Keratinocyte (primary cell): ENCODE measurements at regions not wholly inside any gene's neighbourhood (a gene's known extent, or its start where the extent isn't known, plus 50 kb on each side); places are given as distances from the start of the nearest gene placed in this dataset.

ENCODE experiments used
- CTCF ChIP-seq, 3 experiments: IDR thresholded peaks in 1 of 3; conservative IDR thresholded peaks in 1 of 3; optimal IDR thresholded peaks in 1 of 3; 2 replicates in 2 of 3; 3 replicates in 1 of 3; pipeline versions ENCODE3 to v1.5.1; 2011; ENCODE audit warnings: low read length in 3 of 3, mild to moderate bottlenecking in 3 of 3, moderate library complexity in 2 of 3, control low read depth in 1 of 3, inconsistent platforms in 1 of 3; ENCODE audit not compliant: insufficient read depth in 2 of 3; ENCODE audit errors: extremely low read depth in 1 of 3
- EZH2 ChIP-seq: IDR thresholded peaks from one replicate; pipeline ENCODE4 v1.6.1; 2012; ENCODE audit warnings: inconsistent platforms, mild to moderate bottlenecking, low read length, moderate library complexity

- no peak for TF ChIP-seq CTCF (optimal IDR thresholded peaks at IDR 0.05 in 1 of 3, IDR thresholded peaks at IDR 0.05 in 1 of 3, conservative IDR thresholded peaks at IDR 0.05 in 1 of 3; ENCODE audit: extremely low read depth in 1 of 3, insufficient read depth in 2 of 3, low read length in 3 of 3)
- no peak for TF ChIP-seq EZH2
Measured at GRCh38 chr20:24899153-24899552, 49.9 kb upstream of the CST7 start.
